ENCODE measurements at regions not wholly inside any gene's neighbourhood (a gene's known extent, or its start where the extent isn't known, plus 50 kb on each side); places are given as distances from the start of the nearest gene placed in this dataset.

GRCh38 chr2:56713978-56714377 is 530.2 kb downstream of the CCDC85A start:
- TF ChIP-seq POLR2A (IDR thresholded peaks at IDR 0.05) (no peak), POLR2AphosphoS5 (IDR thresholded peaks at IDR 0.05) (no peak), CTCF (IDR thresholded peaks at IDR 0.05) (no peak)
